A549 (cell line): ENCODE measurements at regions not wholly inside any gene's neighbourhood (a gene's known extent, or its start where the extent isn't known, plus 50 kb on each side); places are given as distances from the start of the nearest gene placed in this dataset.

Source experiments
- ATAC-seq, 2 experiments: fragments of 200-7000 bp in 1 of 2; fragments of >200 bp in 1 of 2; cut with Nextera tagmentation in 1 of 2; cut with Tn5 transposase in 1 of 2; 3 replicates each; pipeline versions ENCODE4 v1.8.0 to v1.9.1; 2018 to 2020; ENCODE audit warnings: mild to moderate bottlenecking in 1 of 2, moderate library complexity in 1 of 2
- CTCF ChIA-PET: fragments of 300-600 bp; sonication (Branson Sonifier 250); formaldehyde crosslinking; extraction: SDS; loops from one replicate; lab custom pipeline; 2021; ENCODE audit warnings: antibody characterized with exemption, inconsistent platforms; lab: Yijun Ruan, JAX
- POLR2A ChIA-PET: fragments of 350-600 bp; formaldehyde crosslinking; extraction: SDS; loops from one replicate; lab custom pipeline; 2021; ENCODE audit warnings: antibody characterized with exemption, inconsistent platforms; lab: Yijun Ruan, JAX
- DNase-seq, 2 experiments: peaks; one replicate each; pipeline versions ENCODE4 v3.0.0 to v3.0.0-alpha.2; 2011 to 2016; ENCODE audit warnings: low read depth in 1 of 2, low spot score in 1 of 2
- FAIRE-seq: peaks from 2 replicates; lab custom pipeline; 2011; peaks lifted over from hg19 to GRCh38; lab: Jason Lieb, UNC
- H3K27ac ChIP-seq, 2 experiments: fragments of >200 bp; sonication (Bioruptor Twin); formaldehyde crosslinking; 3 replicates each; pipeline ENCODE4 v1.5.1; 2016 to 2017
- H3K4me1 ChIP-seq: fragments of >200 bp; sonication (Bioruptor Twin); formaldehyde crosslinking; 3 replicates; pipeline ENCODE4 v1.6.1; 2016
- H3K4me2 ChIP-seq: fragments of >200 bp; sonication (Bioruptor Twin); formaldehyde crosslinking; 3 replicates; pipeline ENCODE4 v1.6.1; 2016
- H3K4me3 ChIP-seq: fragments of >200 bp; sonication (Bioruptor Twin); formaldehyde crosslinking; 3 replicates; pipeline ENCODE4 v1.5.1; 2016
- H3K9me3 ChIP-seq: fragments of >200 bp; sonication (Bioruptor Twin); formaldehyde crosslinking; 3 replicates; pipeline ENCODE4 v1.6.1; 2016
- ATOH8 ChIP-seq: fragments of 250-450 bp; sonication (Bioruptor Pico); IDR thresholded peaks from 2 replicates; pipeline ENCODE4 v1.5.0; 2020; ENCODE audit warnings: low read depth, mild to moderate bottlenecking, moderate library complexity
- BCL3 ChIP-seq: fragments of >200 bp; sonication (Bioruptor Twin); formaldehyde crosslinking; IDR thresholded peaks from 3 replicates; pipeline ENCODE4 v1.6.1; 2016
- BHLHE40 ChIP-seq: IDR thresholded peaks from 2 replicates; pipeline ENCODE4 v1.6.1; 2012; ENCODE audit warnings: low read depth, low read length, inconsistent platforms
- CEBPB ChIP-seq, 2 experiments: fragments of >200 bp in 1 of 2; sonication (Bioruptor Twin) in 1 of 2; formaldehyde crosslinking in 1 of 2; IDR thresholded peaks; 2 replicates each; pipeline ENCODE4 v1.6.1; 2012 to 2016
- CHD4 ChIP-seq: fragments of 200-600 bp; sonication (generic); IDR thresholded peaks from 2 replicates; pipeline ENCODE4 v1.6.1; 2016; ENCODE audit warnings: antibody characterized with exemption, mild to moderate bottlenecking, borderline replicate concordance
- CTCF ChIP-seq: fragments of >200 bp; sonication (Bioruptor Twin); formaldehyde crosslinking; IDR thresholded peaks from 3 replicates; pipeline ENCODE4 v1.5.1; 2016
- EHMT2 ChIP-seq: fragments of 200-600 bp; sonication (generic); IDR thresholded peaks from 2 replicates; pipeline ENCODE4 v1.6.1; 2016; ENCODE audit warnings: antibody characterized with exemption, low read depth, mild to moderate bottlenecking, moderate library complexity
- EP300 ChIP-seq, 2 experiments: fragments of >200 bp; sonication (Bioruptor Twin); formaldehyde crosslinking; IDR thresholded peaks; 2 replicates in 1 of 2; 3 replicates in 1 of 2; pipeline ENCODE4 v1.6.1; 2016 to 2017
- FOSB ChIP-seq: fragments of 250-450 bp; sonication (Bioruptor Pico); IDR thresholded peaks from 2 replicates; pipeline ENCODE4 v1.5.0; 2020; ENCODE audit warnings: mild to moderate bottlenecking, moderate library complexity
- FOXS1 ChIP-seq: fragments of 250-450 bp; sonication (Bioruptor Pico); IDR thresholded peaks from 2 replicates; pipeline ENCODE4 v1.5.0; 2020; ENCODE audit warnings: mild to moderate bottlenecking, moderate library complexity
- HEYL ChIP-seq: fragments of 250-450 bp; sonication (Bioruptor Pico); IDR thresholded peaks from 2 replicates; pipeline ENCODE4 v1.8.0; 2021; ENCODE audit warnings: mild to moderate bottlenecking, moderate library complexity
- HOXA7 ChIP-seq: fragments of 250-450 bp; sonication (Bioruptor Pico); IDR thresholded peaks from 2 replicates; pipeline ENCODE4 v1.5.0; 2020; ENCODE audit warnings: mild to moderate bottlenecking, moderate library complexity
- HOXB13 ChIP-seq: fragments of 250-450 bp; sonication (Bioruptor Pico); IDR thresholded peaks from 2 replicates; pipeline ENCODE4 v1.5.0; 2020; ENCODE audit warnings: low read depth, mild to moderate bottlenecking, moderate library complexity
- JUN ChIP-seq, 2 experiments: fragments of >200 bp; sonication (Bioruptor Twin); formaldehyde crosslinking; IDR thresholded peaks; 2 replicates in 1 of 2; 3 replicates in 1 of 2; pipeline ENCODE4 v1.6.1; 2016 to 2017
- JUNB ChIP-seq: fragments of >200 bp; sonication (Bioruptor Twin); formaldehyde crosslinking; IDR thresholded peaks from 2 replicates; pipeline ENCODE4 v1.6.1; 2016
- KDM1A ChIP-seq: fragments of 200-600 bp; sonication (generic); IDR thresholded peaks from 2 replicates; pipeline ENCODE4 v1.6.1; 2016; ENCODE audit warnings: low read depth, mild to moderate bottlenecking
- MAZ ChIP-seq: fragments of 150-350 bp; IDR thresholded peaks from 2 replicates; pipeline ENCODE4 v1.6.1; 2014; ENCODE audit warnings: antibody characterized with exemption, low read depth, low read length, borderline replicate concordance
- NFE2L2 ChIP-seq: fragments of 150-350 bp; conservative IDR thresholded peaks from 2 replicates; pipeline ENCODE4 v1.6.1; 2014; ENCODE audit warnings: low read length
- NPAS2 ChIP-seq: fragments of 250-450 bp; sonication (Bioruptor Pico); IDR thresholded peaks from 2 replicates; pipeline ENCODE4 v1.8.0; 2022; ENCODE audit warnings: mild to moderate bottlenecking, moderate library complexity, borderline replicate concordance
- PHF8 ChIP-seq: fragments of 200-600 bp; sonication (generic); IDR thresholded peaks from 2 replicates; pipeline ENCODE4 v1.6.1; 2016; ENCODE audit warnings: low read depth, mild to moderate bottlenecking, antibody characterized with exemption, moderate library complexity, borderline replicate concordance
- RARB ChIP-seq: fragments of 250-450 bp; sonication (Bioruptor Pico); IDR thresholded peaks from 2 replicates; pipeline ENCODE4 v1.8.0; 2021; ENCODE audit warnings: mild to moderate bottlenecking, moderate library complexity
- RFX5 ChIP-seq: fragments of 450-650 bp; IDR thresholded peaks from 2 replicates; pipeline ENCODE4 v1.7.1; 2014; ENCODE audit warnings: antibody characterized with exemption, mild to moderate bottlenecking, moderate library complexity
- SMC3 ChIP-seq: fragments of >200 bp; sonication (Bioruptor Twin); formaldehyde crosslinking; IDR thresholded peaks from 3 replicates; pipeline ENCODE4 v1.6.1; 2018; ENCODE audit warnings: inconsistent platforms
- TFCP2L1 ChIP-seq: fragments of 250-450 bp; sonication (Bioruptor Pico); IDR thresholded peaks from 2 replicates; pipeline ENCODE4 v1.5.0; 2021; ENCODE audit warnings: mild to moderate bottlenecking
- ZC3H11A ChIP-seq: fragments of 450-650 bp; IDR thresholded peaks from 2 replicates; pipeline ENCODE4 v1.6.1; 2014; ENCODE audit warnings: antibody characterized with exemption, mild to moderate bottlenecking
- ZNF302 ChIP-seq: fragments of 250-450 bp; sonication (Bioruptor Pico); IDR thresholded peaks from 2 replicates; pipeline ENCODE4 v1.9.0; 2021; ENCODE audit warnings: inconsistent platforms, mild to moderate bottlenecking, moderate library complexity
- ZSCAN20 ChIP-seq: fragments of 250-450 bp; sonication (Bioruptor Pico); IDR thresholded peaks from 2 replicates; pipeline ENCODE4 v1.8.0; 2022; ENCODE audit warnings: mild to moderate bottlenecking, moderate library complexity
- WGBS: methylation state at CpG from one replicate; pipeline ENCODE4 v1.1.6; 2017; ENCODE audit errors: missing lambda C conversion rate; 5-methylcytosine and 5-hydroxymethylcytosine counted together

GRCh38 chr1:208339911-208340310 is 95.7 kb upstream of the PLXNA2 start:
- TF ChIP-seq BCL3 (no peak), HEYL (CRISPR knock-in tag) (no peak), NFE2L2 (no peak), CTCF (no peak), EHMT2 (no peak), MAZ (no peak), NPAS2 (CRISPR knock-in tag) (no peak), TFCP2L1 (CRISPR knock-in tag) (no peak), ZSCAN20 (CRISPR knock-in tag) (no peak), ATOH8 (CRISPR knock-in tag) (no peak), RARB (CRISPR knock-in tag) (no peak)
- Histone ChIP-seq H3K4me2 (no peak overlapping the region), H3K4me1 (no peaks in the 10 kb centered on the region), H3K27ac (no peak overlapping the region), H3K9me3 (no peaks in the 10 kb centered on the region), H3K4me3 (no peak overlapping the region)
- DNase-seq (no peak), ATAC-seq (no peak), FAIRE-seq (no peak)
- WGBS = 1% methylated on average over 2 of the region's 2 CpGs
- POLR2A ChIA-PET = no interaction called here
- CTCF ChIA-PET = no interaction called here

- CTCF ChIA-PET = no interaction called here
- Histone ChIP-seq H3K9me3 (no peaks in the 10 kb centered on the region), H3K4me3 (no peak overlapping the region), H3K4me1 (no peaks in the 10 kb centered on the region), H3K27ac (no peak overlapping the region), H3K4me2 (no peak overlapping the region)
- WGBS = 59% methylated on average over 4 of the region's 4 CpGs
- FAIRE-seq (no peak), DNase-seq (no peak), ATAC-seq (no peak)
- POLR2A ChIA-PET = no interaction called here
- TF ChIP-seq TFCP2L1 (CRISPR knock-in tag) (no peak), CHD4 (no peak), ZNF302 (CRISPR knock-in tag) (no peak), CEBPB (IDR thresholded peaks at IDR 0.05) (no peak), JUN (IDR thresholded peaks at IDR 0.05) (no peak), BHLHE40 (no peak), EP300 (IDR thresholded peaks at IDR 0.05) (no peak), KDM1A (no peak), BCL3 (no peak), RFX5 (no peak), PHF8 (no peak), JUNB (no peak), HOXB13 (no peak), SMC3 (no peak), FOXS1 (CRISPR knock-in tag) (no peak), CTCF (no peak), HEYL (CRISPR knock-in tag) (no peak), HOXA7 (no peak), FOSB (CRISPR knock-in tag) (no peak), ZC3H11A (no peak)
Measured at GRCh38 chr1:208343226-208343625, 99.0 kb upstream of the PLXNA2 start.
